ENCODE measurements at regions not wholly inside any gene's neighbourhood (a gene's known extent, or its start where the extent isn't known, plus 50 kb on each side); places are given as distances from the start of the nearest gene placed in this dataset.

- TF ChIP-seq, protein P1, sequence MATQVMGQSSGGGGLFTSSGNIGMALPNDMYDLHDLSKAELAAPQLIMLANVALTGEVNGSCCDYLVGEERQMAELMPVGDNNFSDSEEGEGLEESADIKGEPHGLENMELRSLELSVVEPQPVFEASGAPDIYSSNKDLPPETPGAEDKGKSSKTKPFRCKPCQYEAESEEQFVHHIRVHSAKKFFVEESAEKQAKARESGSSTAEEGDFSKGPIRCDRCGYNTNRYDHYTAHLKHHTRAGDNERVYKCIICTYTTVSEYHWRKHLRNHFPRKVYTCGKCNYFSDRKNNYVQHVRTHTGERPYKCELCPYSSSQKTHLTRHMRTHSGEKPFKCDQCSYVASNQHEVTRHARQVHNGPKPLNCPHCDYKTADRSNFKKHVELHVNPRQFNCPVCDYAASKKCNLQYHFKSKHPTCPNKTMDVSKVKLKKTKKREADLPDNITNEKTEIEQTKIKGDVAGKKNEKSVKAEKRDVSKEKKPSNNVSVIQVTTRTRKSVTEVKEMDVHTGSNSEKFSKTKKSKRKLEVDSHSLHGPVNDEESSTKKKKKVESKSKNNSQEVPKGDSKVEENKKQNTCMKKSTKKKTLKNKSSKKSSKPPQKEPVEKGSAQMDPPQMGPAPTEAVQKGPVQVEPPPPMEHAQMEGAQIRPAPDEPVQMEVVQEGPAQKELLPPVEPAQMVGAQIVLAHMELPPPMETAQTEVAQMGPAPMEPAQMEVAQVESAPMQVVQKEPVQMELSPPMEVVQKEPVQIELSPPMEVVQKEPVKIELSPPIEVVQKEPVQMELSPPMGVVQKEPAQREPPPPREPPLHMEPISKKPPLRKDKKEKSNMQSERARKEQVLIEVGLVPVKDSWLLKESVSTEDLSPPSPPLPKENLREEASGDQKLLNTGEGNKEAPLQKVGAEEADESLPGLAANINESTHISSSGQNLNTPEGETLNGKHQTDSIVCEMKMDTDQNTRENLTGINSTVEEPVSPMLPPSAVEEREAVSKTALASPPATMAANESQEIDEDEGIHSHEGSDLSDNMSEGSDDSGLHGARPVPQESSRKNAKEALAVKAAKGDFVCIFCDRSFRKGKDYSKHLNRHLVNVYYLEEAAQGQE (IDR thresholded peaks at IDR 0.05; ENCODE audit: insufficient read depth in 1 of 2, low read depth in 2 of 2, low read length in 2 of 2): no peak
- TF ChIP-seq POLR2AphosphoS5 (IDR thresholded peaks at IDR 0.05; ENCODE audit: low read depth, low read length) (no peak), SIN3A (IDR thresholded peaks at IDR 0.05; ENCODE audit: borderline replicate concordance, insufficient read depth, low read length) (no peak)
Measured at GRCh38 chr10:128716181-128716580, 590.0 kb upstream of the MKI67 start.

Measured in PFSK-1 (cell line).